H1 (cell line): ENCODE measurements at regions not wholly inside any gene's neighbourhood (a gene's known extent, or its start where the extent isn't known, plus 50 kb on each side); places are given as distances from the start of the nearest gene placed in this dataset.

ENCODE experiments used
- ASH2L ChIP-seq: fragments of 200-600, 300-600 bp; sonication (generic); IDR thresholded peaks from one replicate; pipeline ENCODE4 v1.7.1; 2017; ENCODE audit warnings: low read length
- EZH2 ChIP-seq: fragments of 200-600 bp; sonication (generic); IDR thresholded peaks from 2 replicates; pipeline ENCODE4 v1.7.1; 2012; ENCODE audit warnings: low read depth, mild to moderate bottlenecking, moderate library complexity, low read length, inconsistent platforms; ENCODE audit not compliant: severe bottlenecking
- JUN ChIP-seq: IDR thresholded peaks from 2 replicates; pipeline ENCODE4 v1.6.1; 2011; ENCODE audit warnings: low read depth, mild to moderate bottlenecking, improper control_type of control experiment, low read length
- RAD21 ChIP-seq, 2 experiments: IDR thresholded peaks in 1 of 2; conservative IDR thresholded peaks in 1 of 2; 2 replicates each; pipeline ENCODE4 v1.6.1; 2011; ENCODE audit warnings: low read depth in 2 of 2, low read length in 2 of 2, improper control_type of control experiment in 1 of 2, inconsistent platforms in 1 of 2, mild to moderate bottlenecking in 1 of 2, moderate library complexity in 1 of 2
- SP2 ChIP-seq: IDR thresholded peaks from 2 replicates; pipeline ENCODE4 v1.6.1; 2012; ENCODE audit warnings: mild to moderate bottlenecking, low read length, inconsistent platforms
- SUZ12 ChIP-seq: fragments of 200-600 bp; sonication (generic); IDR thresholded peaks from 2 replicates; pipeline ENCODE4 v1.6.1; 2012; ENCODE audit warnings: mild to moderate bottlenecking, inconsistent platforms, low read length, moderate library complexity, mixed read lengths
- TF ChIP-seq, protein P1 (sequence below), 3 experiments: IDR thresholded peaks; 1 replicate in 2 of 3; 2 replicates in 1 of 3; pipeline versions ENCODE4 v1.5.1 to v1.6.1; 2011; ENCODE audit warnings: low read length in 3 of 3, mild to moderate bottlenecking in 3 of 3, inconsistent platforms in 2 of 3, low read depth in 1 of 3, moderate library complexity in 1 of 3; ENCODE audit not compliant: insufficient read depth in 1 of 3; ENCODE audit errors: control extremely low read depth in 1 of 3

DNA sequence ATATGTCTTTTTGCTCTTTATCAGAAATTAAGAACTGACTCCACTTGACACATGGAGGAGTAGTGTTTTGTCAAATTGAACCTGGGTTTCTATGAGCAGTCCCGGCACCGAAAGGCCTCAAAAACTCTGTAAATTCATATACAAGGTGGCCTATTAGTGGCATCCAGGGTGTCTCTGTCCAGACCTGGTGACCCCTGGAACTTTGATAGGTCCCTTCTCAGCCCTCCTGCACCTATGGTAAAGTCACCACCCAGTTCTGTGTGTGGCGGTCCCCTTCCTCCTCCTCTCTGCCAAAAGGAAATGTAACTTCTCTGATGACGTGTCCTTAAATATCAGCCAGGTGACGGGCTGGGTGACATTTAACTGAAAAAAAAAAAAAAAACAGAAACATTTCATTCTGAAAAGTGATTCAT is 204.0 kb upstream of the FOXN3 start:
- no peak for TF ChIP-seq SP2
- no peak for TF ChIP-seq EZH2
- TF ChIP-seq, protein P1, sequence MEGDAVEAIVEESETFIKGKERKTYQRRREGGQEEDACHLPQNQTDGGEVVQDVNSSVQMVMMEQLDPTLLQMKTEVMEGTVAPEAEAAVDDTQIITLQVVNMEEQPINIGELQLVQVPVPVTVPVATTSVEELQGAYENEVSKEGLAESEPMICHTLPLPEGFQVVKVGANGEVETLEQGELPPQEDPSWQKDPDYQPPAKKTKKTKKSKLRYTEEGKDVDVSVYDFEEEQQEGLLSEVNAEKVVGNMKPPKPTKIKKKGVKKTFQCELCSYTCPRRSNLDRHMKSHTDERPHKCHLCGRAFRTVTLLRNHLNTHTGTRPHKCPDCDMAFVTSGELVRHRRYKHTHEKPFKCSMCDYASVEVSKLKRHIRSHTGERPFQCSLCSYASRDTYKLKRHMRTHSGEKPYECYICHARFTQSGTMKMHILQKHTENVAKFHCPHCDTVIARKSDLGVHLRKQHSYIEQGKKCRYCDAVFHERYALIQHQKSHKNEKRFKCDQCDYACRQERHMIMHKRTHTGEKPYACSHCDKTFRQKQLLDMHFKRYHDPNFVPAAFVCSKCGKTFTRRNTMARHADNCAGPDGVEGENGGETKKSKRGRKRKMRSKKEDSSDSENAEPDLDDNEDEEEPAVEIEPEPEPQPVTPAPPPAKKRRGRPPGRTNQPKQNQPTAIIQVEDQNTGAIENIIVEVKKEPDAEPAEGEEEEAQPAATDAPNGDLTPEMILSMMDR (IDR thresholded peaks at IDR 0.05; ENCODE audit: control extremely low read depth in 1 of 3, insufficient read depth in 1 of 3, low read depth in 1 of 3, low read length in 3 of 3), result no peak
- no peak for TF ChIP-seq ASH2L
- TF ChIP-seq RAD21 (IDR thresholded peaks at IDR 0.05 in 1 of 2, conservative IDR thresholded peaks at IDR 0.05 in 1 of 2; ENCODE audit: low read depth in 2 of 2, low read length in 2 of 2), result no peak
- no peak for TF ChIP-seq SUZ12
- no peak for TF ChIP-seq JUN
